ENCODE measurements at regions not wholly inside any gene's neighbourhood (a gene's known extent, or its start where the extent isn't known, plus 50 kb on each side); places are given as distances from the start of the nearest gene placed in this dataset.

GRCh38 chr2:145012214-145012670 is 492.3 kb upstream of the ZEB2 start:
- TF ChIP-seq CTCF (conservative IDR thresholded peaks at IDR 0.05; ENCODE audit: low read depth, low read length): no peak
- no peak for TF ChIP-seq EZH2 (IDR thresholded peaks at IDR 0.05; ENCODE audit: low read length, unreplicated experiment)
- TF ChIP-seq EZH2phosphoT487 (IDR thresholded peaks at IDR 0.05; ENCODE audit: borderline replicate concordance, low read length): no peak

Measured in PC-3 (cell line).